HFF-Myc (cell line): ENCODE measurements at regions not wholly inside any gene's neighbourhood (a gene's known extent, or its start where the extent isn't known, plus 50 kb on each side); places are given as distances from the start of the nearest gene placed in this dataset.

Experiments used
- DNase-seq: peaks from one replicate; pipeline ENCODE4 v3.0.0-alpha.2; 2011; ENCODE audit warnings: low read depth; ENCODE audit errors: extremely low read depth
- H3K4me3 ChIP-seq: replicated peaks from 2 replicates; pipeline ENCODE4 v1.5.1; 2011; ENCODE audit warnings: low read depth, mild to moderate bottlenecking, control low read depth, low read length
- TF ChIP-seq, protein P1 (sequence below): IDR thresholded peaks from 2 replicates; pipeline ENCODE4 v1.5.1; 2012; ENCODE audit warnings: mild to moderate bottlenecking, low read depth, low read length, control low read depth; ENCODE audit errors: missing control alignments

GRCh38 chr2:46831869-46832265 lies 83.7 kb downstream of the MCFD2 start:
- TF ChIP-seq, protein P1, sequence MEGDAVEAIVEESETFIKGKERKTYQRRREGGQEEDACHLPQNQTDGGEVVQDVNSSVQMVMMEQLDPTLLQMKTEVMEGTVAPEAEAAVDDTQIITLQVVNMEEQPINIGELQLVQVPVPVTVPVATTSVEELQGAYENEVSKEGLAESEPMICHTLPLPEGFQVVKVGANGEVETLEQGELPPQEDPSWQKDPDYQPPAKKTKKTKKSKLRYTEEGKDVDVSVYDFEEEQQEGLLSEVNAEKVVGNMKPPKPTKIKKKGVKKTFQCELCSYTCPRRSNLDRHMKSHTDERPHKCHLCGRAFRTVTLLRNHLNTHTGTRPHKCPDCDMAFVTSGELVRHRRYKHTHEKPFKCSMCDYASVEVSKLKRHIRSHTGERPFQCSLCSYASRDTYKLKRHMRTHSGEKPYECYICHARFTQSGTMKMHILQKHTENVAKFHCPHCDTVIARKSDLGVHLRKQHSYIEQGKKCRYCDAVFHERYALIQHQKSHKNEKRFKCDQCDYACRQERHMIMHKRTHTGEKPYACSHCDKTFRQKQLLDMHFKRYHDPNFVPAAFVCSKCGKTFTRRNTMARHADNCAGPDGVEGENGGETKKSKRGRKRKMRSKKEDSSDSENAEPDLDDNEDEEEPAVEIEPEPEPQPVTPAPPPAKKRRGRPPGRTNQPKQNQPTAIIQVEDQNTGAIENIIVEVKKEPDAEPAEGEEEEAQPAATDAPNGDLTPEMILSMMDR: no peak
- no peak for DNase-seq
- no peak overlapping the region for H3K4me3 ChIP-seq

DNA sequence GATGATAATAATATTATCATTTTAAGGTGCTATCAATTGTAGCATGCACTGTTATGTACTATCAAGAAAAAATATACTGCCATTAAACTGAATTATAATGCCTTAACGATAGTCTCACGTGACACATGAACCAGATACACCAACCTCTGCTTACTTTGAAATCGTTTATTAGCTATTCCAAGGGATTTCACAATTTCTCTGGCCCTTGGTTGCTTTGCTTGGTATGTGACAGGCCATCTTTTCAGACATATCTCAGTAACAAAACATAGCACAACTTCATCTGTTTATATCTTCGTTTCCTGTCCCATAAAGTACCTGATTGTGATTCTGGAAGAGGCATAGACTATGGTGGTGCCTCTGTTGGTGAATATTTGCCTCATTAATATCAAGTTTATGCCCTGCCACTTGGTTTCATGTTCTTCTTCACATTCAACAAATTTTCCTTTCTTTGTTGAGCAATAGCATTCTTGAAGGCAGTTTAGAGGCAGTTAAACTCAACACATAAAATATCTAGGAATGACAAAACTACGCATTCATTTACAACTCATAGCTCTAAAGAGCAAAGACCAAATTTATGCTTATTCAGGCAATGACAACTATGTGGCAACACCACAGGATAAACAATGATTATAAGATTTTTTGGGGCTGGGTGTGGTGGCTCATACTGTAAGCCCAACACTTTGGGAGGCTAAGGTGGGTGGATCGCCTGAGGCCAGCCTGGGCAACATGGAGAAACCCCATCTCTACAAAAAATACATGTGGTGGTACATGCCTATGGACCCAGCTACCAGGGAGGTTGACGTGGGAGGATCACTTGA lies 84.3 kb downstream of the MCFD2 start:
- DNase-seq: no peak
- no peak overlapping the region for H3K4me3 ChIP-seq
- TF ChIP-seq, protein P1: no peak

DNA sequence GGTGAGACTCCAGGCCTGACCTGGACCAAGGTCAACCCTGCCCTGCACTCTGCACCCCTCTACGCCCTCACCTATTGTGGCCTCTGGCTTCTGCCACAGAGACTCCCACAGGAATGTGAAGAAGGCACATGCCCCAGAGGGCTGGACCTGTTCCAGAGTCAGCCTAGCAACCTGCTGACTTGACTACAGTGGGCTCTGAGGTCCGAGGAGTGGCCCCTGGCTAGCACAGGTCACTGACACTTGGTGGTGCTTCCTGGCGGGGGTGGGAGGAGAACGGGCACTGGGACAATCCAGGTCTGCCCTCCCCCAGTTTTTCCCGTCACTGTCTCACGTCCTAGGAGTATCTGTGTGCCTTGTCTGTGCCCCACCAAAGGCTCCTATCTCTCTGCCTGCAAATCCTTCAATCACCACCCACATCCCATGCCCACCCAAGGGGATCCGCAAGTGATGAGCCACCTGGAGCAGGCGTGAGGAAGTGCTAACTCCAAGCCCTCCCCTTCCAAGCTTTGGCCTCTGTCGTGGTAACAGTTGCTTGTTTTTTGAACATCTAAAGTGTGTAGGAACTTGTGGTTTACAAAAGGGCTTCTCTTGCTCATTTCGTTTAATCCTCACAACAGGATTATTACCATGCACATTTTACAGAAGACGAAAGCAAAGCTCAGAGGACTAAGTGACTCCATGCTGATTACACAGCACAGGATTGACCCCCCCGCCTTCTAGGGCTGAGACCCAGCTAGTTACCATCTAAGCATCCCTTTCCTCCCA lies 86.2 kb downstream of the MCFD2 start:
- DNase-seq: no peak
- TF ChIP-seq, protein P1: no peak
- H3K4me3 ChIP-seq: no peak overlapping the region

- DNase-seq: no peak
- TF ChIP-seq, protein P1: no peak
- H3K4me3 ChIP-seq: no peak overlapping the region
These were observed 86.9 kb downstream of the MCFD2 start for GRCh38 chr2:46828491-46829230.

DNA sequence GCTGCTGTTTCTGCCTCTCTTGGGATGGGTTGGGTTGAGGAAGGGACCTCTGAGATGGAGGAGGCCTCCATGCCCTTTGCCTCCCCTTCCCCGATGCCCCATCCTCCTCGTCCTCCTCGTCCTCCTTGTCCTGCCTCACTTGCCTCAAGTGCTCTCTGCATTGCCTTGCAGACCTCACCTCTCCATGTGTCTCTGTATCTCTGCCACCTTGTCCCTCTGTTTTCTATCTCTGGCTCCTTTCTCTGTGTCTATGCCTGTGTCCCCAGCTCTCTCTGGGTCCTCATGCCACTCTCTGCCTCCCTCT lies 87.5 kb downstream of the MCFD2 start:
- no peak overlapping the region for H3K4me3 ChIP-seq
- DNase-seq: no peak
- TF ChIP-seq, protein P1: no peak

GRCh38 chr2:46827274-46828134 lies 88.1 kb downstream of the MCFD2 start:
- TF ChIP-seq, protein P1: no peak
- no peak overlapping the region for H3K4me3 ChIP-seq
- no peak for DNase-seq
